ENCODE measurements at regions not wholly inside any gene's neighbourhood (a gene's known extent, or its start where the extent isn't known, plus 50 kb on each side); places are given as distances from the start of the nearest gene placed in this dataset.
"Not testable (repeated sequence)": the region's sequence is repeated elsewhere in the genome, so short reads cannot be mapped to it uniquely, and the experiment has no call there.

DNA sequence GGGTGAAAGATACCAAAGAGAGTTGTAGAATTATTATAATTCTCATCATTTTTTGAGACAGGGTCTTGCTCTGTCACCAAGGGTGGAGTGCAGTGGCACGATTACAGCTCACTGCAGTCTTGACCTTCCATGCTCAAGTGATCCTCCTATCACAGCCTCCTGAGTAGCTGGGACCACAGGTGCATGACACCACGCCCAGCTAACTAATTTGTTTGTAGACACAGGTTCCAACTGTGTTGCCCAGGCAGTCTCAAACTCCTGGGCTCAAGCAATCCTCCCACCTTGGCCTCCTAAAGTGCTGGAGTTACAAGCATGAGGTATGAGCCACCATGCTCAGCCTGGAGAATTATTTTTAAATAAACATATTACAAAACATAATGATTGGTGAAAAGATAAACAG, 92.8 kb upstream of the MSH6 start:
- no peak for DNase-seq (ENCODE audit: low read depth)

DNA sequence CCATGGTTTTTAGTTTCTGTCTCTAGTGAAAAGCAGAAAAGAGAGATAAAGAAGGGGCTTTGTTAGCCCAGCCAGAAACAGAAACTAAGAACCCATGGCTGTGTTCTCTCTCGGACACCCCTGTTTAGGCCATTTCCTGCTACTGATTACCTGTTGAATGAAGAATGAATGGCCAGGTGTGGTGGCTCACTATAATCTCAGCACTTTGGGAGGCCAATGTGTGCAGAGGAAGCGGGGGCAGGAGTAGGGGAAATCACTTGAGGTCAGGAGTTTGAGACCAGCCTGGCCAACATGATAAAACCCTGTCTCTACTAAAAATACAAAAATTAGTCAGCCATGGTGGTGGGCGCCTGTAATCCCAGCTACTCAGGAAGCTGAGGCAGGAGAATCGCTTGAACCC, 93.8 kb upstream of the MSH6 start:
- not testable (repeated sequence) for DNase-seq (ENCODE audit: low read depth)

DNA sequence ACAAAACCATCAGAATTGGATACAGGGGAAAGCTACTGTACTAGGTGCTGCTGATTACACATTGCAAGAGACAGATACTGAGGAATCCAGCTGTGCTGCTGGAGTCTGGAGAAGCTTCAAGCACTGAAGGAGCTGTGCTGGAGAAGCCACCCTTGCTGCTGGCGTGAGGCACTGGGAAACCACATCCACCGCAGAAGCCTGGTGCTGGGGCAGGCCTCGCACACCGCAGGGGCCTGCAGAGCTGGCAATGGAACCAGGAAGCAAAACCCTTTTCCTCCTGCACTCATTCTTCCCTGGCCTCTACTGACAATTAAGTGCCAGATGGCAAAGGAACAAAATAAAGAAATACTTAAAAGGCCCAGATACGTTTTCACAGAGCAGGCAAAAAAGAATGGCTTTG, 94.4 kb upstream of the MSH6 start:
- no peak for DNase-seq (ENCODE audit: low read depth)

DNA sequence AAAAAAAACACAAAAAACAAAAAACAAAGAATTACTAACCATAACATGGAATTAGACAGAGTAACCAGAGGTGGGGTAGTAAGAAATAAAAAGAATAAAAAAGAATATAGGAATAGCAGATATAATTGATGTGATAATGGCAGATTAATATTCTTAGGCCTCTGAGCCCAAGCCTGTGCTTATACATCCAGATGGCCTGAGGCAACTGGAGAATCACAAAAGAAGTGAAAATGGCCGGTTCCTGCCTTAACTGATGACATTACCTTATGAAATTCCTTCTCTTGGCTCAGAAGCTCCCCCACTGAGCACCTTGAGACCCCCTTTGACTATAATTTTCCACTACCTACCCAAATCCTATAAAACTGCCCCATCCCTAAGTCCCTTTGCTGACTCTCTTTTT, 95.1 kb upstream of the MSH6 start:
- DNase-seq (ENCODE audit: low read depth) = no peak

DNA sequence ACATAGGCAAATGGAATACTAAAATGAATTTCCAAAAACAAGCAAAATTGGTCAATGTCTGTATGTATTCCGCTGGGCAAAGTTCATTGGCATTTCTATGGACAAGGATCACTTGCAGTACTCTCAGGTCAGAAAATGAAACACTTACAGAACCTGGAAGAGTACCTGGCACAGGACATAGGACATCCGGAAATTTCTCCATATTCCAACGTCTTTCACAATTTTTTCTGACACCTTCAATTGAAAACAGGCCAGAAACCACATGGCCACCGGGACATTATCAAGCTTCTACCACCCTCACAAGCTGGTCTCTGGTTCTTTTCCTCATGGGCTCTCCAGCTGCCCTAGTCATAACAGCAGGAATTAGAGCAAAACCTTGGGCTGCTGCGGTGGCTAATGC, 96.9 kb upstream of the MSH6 start:
- DNase-seq (ENCODE audit: low read depth) = no peak

DNA sequence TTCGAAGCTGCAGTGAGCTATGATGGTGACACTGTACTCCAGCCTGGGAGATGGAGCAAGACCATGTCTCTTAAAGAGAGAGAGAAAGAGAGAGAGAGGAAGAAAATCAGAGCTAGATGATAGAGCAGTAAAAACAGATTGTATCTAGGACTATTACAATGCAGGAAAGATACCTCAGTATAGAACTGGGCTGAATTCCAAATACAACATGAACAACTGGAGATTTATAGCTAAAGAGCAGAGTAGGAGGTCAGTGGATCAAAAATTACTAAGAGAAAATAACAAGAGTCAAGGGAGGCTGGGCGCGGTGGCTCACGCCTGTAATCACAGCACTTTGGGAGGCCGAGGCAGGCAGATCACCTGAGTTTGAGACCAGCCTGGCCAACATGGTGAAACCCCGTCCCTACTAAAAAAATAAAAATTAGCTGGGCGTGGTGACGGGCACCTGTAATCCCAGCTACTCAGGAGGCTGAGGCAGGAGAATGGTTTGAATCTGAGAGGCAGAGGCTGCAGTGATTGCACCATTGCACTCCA, 100.7 kb upstream of the MSH6 start:
- no peak for DNase-seq (ENCODE audit: low read depth)

DNA sequence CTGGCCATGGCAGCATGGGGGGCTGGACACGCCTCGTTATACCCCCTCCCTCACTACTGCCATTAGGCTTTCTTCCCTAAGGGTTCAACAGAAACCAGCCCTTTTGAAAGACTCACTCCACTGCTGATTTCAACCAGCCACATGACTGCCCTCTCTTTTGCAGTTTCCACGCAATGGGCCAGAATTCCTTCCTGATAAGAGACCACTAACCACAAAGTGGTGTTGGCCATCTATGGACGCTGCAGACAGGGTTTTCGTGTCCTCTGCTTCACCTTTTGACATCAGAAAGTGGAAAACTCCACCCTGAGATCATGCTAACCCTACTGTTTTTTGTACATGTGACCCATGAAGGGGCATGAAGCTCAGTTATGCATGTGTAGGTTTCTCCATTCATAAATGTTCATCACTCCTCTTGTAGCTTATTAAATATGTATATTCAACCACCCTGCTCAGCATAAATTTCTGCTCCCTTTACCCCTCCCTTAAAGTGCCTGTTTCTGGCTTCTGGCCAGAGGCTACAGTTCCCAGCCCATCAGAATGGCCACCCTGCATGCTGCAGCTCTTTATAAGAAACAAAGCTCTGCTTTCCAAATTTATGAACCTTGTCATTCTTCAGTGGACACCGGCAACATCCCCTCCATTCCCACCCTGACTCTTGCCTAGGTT, 105.6 kb upstream of the KCNK12 start:
- no peak for DNase-seq (ENCODE audit: low read depth)

DNA sequence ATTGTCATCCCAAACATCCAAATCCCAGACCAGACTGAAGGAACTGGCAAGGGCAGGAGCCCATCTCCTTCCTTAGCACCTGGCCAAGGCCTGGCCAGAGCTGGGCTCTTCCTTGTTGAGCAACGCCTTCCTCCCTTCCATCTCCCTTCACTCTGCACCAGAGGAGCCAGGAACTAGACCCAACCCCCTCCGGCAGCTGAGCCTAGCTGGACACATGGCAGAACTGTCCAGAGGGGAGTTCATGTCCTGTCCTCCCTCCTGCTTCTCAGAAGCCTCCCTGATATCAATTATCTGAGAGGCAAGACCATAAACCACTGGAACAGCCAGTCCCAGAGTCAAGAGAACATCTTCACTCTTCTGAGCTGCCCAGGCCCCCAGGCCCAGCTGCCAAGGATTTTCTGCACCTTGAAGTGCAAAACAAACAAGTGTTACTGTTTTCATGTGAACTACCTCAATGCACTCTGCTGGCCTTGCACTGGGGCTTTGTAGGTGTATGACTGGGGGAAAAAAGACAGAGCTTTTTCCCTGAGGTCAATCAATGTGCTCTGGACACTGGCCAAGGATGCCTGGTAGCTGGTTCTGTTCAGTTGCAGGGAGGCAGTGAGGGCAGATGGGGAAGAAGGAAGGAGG, 104.5 kb upstream of the KCNK12 start:
- no peak for DNase-seq (ENCODE audit: low read depth)

DNA sequence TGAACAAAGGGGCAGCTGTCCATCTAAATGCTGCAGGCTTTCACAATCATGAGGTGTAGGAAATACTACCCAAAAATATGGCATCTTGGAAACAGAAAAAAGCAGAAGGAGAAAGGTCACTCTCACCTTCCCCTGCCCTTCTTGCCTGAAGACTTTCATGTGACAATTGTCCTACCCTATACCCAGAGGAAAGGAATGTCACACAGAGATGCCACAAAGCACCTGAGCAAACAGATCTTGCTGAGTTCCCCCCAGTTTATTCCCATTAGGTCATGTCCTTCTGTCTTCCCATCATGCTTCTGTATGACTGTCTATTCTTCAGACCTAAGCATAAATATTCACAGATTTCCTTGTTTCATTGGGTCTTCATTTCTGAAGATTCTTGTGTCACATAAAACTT, 95.5 kb upstream of the KCNK12 start:
- no peak for DNase-seq (ENCODE audit: low read depth)

DNA sequence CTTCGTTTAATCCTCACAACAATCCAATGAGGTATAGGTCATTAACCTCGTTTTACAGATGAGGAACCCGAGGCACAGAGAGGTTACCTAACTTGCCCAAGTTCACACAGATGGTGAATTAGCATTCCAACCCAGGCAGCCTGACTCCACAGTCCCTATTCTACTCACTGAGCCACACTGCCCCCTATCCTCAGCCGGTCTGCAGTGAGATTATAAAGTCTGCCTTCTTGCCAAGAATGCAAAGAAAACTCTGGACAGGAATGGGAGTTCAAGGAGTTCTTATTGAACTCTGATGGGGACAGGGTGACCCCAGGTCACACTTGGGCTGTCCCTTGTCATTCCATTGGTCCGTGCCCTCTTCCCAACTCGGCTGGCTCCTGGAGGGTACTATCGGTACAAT, 94.0 kb upstream of the KCNK12 start:
- no peak for DNase-seq (ENCODE audit: low read depth)

DNA sequence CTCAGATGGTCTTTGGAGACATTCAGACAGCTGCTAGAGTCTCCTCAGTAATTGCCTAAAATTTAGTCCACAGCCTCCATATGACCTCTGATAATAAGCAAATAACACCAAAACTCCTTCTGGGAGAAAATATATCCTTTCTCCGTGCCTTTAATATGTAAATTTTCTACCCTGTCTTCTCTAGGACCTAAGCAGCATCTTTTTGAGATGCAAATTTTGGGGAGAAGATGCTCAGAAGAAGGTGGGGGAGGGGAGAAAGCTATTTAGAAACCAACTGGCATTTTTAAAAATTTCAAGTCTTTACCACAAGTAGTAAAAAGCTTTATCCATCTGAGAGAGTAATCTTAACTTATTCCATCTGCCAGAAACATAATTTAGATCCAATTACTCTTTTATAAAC, 91.8 kb upstream of the KCNK12 start:
- DNase-seq (ENCODE audit: low read depth) = no peak

DNA sequence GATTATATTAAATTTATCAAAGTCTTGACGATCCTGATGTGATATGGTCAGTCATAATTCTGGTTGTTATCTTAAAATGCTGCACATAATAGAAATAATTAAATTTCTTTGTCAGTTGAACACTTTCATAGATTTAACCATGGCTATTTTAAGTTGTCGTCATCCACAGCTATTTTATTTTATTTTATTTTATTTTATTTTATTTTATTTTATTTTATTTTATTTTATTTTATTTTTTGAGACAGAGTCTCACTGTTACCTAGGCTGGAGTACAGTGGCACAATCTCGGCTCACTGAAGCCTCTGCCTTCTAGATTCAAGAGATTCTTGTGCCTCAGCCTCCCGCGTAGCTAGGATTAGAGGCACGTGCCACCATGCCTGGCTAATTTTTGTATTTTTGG, 90.5 kb upstream of the KCNK12 start:
- DNase-seq (ENCODE audit: low read depth) = no peak

DNA sequence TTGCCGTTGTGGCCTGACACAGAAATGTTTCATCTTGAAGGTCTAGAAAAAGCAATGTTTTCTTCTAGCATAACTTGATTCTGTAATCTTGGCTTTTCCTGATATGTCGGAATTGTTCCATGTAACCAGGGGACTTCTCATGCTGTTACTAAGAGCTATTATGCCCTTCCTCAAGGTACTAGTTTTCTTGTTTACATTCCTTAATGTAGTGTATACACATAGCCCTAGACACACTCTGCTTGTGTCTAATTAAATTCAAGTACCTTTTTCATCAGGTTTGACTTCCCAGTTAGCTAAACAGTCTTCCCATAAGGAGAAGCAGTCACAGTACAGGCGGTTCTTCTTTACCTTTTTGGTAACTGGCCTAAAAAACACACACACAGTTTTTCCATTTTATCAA, 89.4 kb upstream of the KCNK12 start:
- no peak for DNase-seq (ENCODE audit: low read depth)

DNA sequence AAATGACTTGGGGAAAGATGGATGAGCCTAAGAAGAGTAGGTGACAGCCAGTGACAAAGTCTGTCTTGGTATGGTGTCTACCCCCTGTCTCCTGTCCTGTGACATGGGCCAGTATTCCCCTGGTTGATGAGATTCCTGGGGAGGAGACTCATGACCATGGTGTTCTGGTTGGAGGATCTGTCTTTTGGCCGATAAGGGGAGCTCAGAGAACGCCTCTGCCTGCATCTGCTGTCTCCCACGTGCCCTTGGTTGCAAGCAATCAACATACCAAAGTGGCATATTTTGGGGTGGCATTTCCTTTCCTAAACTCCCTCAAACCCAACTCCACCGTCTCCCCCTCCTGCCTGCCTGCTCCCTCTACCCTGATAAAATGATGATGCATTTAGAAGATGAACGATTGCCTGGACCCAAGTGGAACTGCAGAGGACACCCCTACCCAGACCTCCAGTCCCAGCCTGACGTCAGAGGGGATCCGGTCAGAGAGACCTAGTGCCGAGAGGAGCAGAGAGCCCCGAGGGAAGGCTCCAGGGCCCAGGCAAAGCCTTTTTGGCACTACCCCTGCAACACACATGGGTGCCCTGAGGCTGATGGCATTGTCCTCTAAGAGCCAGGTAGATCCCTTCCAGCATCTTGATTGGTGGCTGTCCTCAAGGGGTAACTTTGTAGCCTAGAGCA, 88.0 kb upstream of the KCNK12 start:
- DNase-seq (ENCODE audit: low read depth) = no peak

DNA sequence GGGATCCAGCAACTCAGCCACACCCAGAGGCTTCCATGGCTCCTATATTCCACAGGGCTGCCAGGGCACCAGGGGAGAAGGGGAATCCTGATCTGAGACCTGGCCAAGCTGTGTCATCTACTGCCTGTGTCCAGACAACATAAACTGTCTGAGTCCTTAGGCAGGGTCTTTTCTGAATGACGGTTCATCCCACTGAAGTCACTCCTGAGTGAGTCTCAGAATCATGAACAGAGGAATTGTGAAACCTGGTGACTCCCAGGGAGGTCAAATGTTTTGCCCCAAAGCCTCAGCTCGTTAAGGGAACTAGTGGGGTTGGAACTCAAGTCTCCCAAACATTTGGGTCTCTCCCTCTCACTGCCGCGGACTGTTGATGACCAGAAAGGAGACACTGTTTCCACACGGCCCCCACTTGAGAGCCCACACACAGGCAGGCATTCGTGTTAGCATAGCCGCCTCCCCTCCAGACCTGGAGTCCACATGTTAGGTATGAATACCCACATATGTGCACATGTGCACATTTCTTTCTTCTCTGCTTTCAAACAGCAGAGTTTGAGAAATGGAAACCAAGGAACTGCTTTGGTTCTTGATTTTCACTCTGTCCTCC, 87.2 kb upstream of the KCNK12 start:
- no peak for DNase-seq (ENCODE audit: low read depth)

DNA sequence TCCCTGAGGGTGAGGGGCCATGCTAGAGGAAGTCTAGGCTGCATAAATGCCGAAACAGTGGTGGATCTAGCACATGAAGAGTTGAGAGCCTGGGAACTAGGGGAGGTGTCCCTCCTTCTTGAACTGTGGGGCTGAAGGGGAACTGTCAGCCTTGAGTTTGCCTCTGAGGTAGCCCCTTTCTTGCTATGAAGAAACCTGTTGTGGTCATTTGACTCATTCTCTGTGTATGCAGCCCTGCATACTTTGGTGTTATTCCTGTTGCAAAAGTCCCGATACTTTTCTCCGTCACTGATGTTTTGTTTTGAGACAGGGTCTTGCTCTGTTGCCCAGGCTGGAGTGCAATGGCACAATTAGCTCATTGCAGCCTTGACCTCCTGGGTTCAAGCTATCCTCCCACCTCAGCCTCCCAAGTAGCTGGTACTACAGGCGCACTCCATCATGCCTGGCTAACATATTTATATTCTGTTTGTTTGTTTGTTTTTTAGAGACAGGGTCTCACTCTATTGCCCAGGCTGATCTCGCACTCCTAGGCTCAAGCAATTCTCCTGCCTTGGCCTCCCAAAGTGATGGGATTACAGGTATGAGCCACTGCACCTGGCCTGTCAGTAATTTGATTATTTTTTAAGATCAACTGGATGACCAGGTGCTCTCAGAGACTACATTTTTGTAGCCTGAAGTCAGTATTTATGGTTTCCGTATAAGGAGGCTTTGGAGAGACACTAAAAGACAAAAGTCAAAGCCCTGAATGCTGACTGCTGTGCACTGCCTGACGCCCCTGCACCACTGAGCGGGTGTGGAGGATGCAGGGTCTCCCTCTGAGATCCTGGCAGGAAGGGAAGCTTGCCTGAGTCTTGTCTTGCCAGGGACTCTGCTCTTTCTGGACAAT, 86.2 kb upstream of the KCNK12 start:
- DNase-seq (ENCODE audit: low read depth) = no peak

DNA sequence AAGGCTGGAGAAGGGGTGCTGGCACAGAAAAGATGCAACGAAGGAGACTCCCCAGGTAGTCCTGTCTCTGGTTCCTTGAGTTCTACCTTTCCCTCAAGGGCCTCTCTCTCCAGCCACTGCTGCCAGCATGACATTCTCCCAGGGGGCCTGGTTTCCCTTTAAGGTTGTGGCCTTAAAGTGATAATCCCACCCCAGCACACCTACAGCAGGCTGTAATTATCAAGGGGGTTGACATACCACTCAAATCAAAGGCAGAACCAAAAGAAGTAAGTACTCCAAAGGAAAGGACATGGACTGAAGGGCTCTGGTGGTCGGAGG, 84.7 kb upstream of the KCNK12 start:
- DNase-seq (ENCODE audit: low read depth) = no peak

DNA sequence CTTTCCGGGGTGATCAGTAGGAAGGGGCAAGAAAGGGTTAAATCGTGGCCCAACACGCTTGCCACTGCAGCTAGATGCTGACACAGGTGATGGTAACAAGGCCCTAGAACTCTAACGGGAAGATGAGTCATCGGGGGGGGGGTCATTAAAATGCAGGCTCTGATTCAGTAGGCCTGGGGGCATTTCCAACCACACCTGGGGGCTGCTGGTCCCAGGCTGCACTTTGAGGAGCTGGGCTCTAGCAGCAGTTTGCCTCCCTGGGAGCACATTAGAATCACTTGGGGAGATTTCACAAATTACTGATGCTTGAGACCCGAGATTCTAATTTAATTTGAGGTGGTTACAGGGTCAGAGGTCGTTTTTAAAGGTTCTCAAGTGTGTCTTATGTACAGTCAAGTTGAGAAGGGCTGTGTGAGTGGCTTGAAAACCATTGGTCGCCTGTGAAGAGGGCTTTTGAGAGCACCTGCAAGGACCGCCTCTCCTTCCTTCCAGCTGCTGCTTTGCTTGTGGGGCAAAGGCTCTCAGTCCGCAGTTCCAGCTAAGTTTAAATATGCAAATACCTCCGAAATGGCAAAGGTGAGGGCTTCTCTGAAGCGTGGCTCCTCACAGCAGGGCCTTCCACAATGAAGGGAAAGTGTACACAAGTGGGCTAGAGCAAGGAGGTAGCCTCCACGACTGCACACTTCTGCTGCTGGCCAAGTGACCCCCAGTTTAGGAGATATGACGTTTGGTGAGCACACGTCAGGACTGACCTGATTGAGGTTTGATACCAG, 84.2 kb upstream of the KCNK12 start:
- DNase-seq (ENCODE audit: low read depth) = no peak

DNA sequence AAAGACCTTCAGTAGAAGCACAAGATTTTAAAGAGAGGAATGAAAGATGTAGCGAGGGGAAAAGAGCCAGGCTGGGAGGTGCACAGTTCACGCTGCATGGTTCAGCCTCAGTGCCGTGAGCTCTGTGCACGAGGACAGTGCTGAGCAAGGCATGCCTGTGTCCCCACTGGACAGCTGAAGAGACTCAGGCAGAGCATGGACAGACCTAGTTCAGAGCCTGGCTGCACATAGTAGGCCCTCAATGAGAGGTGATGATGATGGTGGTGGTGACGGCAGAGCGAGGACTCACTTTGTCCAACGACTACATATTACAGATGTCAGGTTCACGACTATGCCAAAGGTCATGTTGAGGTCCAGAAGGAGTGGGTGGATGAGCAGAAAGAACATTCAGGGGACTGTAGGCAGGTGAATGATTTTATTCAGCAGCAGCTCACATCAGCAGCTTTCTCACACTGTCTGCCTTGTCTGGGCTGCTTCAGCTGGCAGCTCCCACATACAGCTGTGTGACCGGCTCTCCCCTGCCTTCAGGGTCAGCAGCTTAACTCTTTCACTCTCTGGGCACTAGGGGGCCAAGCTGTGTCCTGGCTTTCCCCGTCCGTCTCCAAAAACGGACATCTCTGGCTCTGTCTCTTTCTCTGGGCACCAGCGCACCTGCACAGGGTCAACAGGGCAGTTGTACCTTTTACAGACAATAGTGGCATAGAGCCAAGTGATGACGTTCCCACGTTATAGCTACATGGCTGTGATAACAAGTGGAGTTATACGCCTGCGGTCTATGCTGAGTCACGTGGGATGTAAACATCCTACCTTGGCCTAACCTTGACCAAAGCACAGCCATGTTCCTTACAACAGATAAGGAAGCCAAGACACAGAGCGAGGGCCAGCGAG, 83.4 kb upstream of the KCNK12 start:
- no peak for DNase-seq (ENCODE audit: low read depth)

DNA sequence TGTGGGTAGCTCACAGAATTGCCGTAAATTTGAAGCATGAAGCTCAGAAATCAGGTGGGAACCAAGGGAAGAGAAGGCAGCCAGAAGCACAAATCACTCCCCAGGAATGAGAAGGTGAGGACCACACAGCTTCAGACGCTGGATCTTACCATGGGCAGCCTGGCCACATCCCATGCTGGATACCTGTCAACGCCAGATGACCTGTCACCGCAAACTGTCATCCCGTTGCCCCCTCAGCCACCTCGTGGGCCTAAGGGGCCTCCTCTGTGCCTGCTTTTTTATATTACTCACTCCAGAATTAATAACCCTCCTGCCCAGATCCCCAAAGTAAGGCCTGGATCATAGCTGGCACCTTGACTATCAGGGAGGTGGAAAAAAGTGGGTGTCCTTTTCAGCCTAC, 82.3 kb upstream of the KCNK12 start:
- DNase-seq (ENCODE audit: low read depth) = no peak

Measured in HS-5 (cell line).